Immature natural killer cell (primary cell): ENCODE measurements at regions not wholly inside any gene's neighbourhood (a gene's known extent, or its start where the extent isn't known, plus 50 kb on each side); places are given as distances from the start of the nearest gene placed in this dataset.
"Not testable (repeated sequence)": the region's sequence is repeated elsewhere in the genome, so short reads cannot be mapped to it uniquely, and the experiment has no call there.

ENCODE experiments used
- DNase-seq, 3 donors: peaks; one replicate each; pipeline ENCODE4 v3.0.0; 2022; ENCODE audit warnings: mixed read lengths in 1 of 3
- H3K27ac Mint-ChIP-seq, 6 donors: one replicate each; pipeline ENCODE4 v1.8.0; 2020; ENCODE audit warnings: mixed read lengths in 6 of 6, mild to moderate bottlenecking in 5 of 6, inconsistent platforms in 4 of 6, moderate library complexity in 3 of 6
- H3K27me3 Mint-ChIP-seq, 3 donors: one replicate each; pipeline ENCODE4 v1.8.0; 2020 to 2021; ENCODE audit warnings: low read depth in 3 of 3, mild to moderate bottlenecking in 3 of 3, mixed read lengths in 3 of 3, moderate library complexity in 3 of 3, inconsistent platforms in 1 of 3
- H3K36me3 Mint-ChIP-seq, 3 donors: one replicate each; pipeline ENCODE4 v1.8.0; 2020; ENCODE audit warnings: mixed read lengths in 3 of 3, inconsistent platforms in 2 of 3, mild to moderate bottlenecking in 2 of 3
- H3K4me1 Mint-ChIP-seq, 2 donors: one replicate each; pipeline ENCODE4 v1.8.0; 2020; ENCODE audit warnings: inconsistent platforms in 2 of 2, mild to moderate bottlenecking in 2 of 2, mixed read lengths in 2 of 2, moderate library complexity in 1 of 2
- H3K4me3 Mint-ChIP-seq, 5 donors: one replicate each; pipeline ENCODE4 v1.8.0; 2020; ENCODE audit warnings: mild to moderate bottlenecking in 5 of 5, mixed read lengths in 5 of 5, inconsistent platforms in 3 of 5, moderate library complexity in 3 of 5
- H3K9me3 Mint-ChIP-seq, 6 donors: one replicate each; pipeline ENCODE4 v1.8.0; 2020; ENCODE audit warnings: mild to moderate bottlenecking in 6 of 6, mixed read lengths in 6 of 6, inconsistent platforms in 4 of 6, moderate library complexity in 3 of 6

GRCh38 chr14:101628975-101629374 is 67.7 kb downstream of the DIO3 start:
- peaks cover 4 to 8% of the 10 kb centered on the region in 2 donors for H3K4me1 Mint-ChIP-seq
- H3K9me3 Mint-ChIP-seq, result no peaks in the 10 kb centered on the region
- peaks cover 1 to 6% (median 3%) of the 10 kb centered on the region in 3 donors for H3K27me3 Mint-ChIP-seq
- no peaks in the 10 kb centered on the region for H3K36me3 Mint-ChIP-seq
- H3K4me3 Mint-ChIP-seq, result no peak overlapping the region
- no peak for DNase-seq
- H3K27ac Mint-ChIP-seq, result no peak overlapping the region

- H3K36me3 Mint-ChIP-seq, result no peaks in the 10 kb centered on the region
- no peak for DNase-seq
- peaks cover 1 to 6% (median 3%) of the 10 kb centered on the region in 3 donors for H3K27me3 Mint-ChIP-seq
- H3K9me3 Mint-ChIP-seq, result no peaks in the 10 kb centered on the region
- H3K4me3 Mint-ChIP-seq, result no peak overlapping the region
- H3K27ac Mint-ChIP-seq, result no peak overlapping the region
- peaks cover 4 to 8% of the 10 kb centered on the region in 2 donors for H3K4me1 Mint-ChIP-seq
Observed at GRCh38 chr14:101630056-101630965, 69.0 kb downstream of the DIO3 start.

GRCh38 chr14:101631199-101631598 is 69.9 kb downstream of the DIO3 start:
- Mint-ChIP-seq H3K9me3 (no peaks in the 10 kb centered on the region), H3K36me3 (no peaks in the 10 kb centered on the region), H3K4me1 (peaks cover 4 to 8% of the 10 kb centered on the region in 2 donors), H3K27ac (no peak overlapping the region), H3K27me3 (peaks cover 1 to 4% (median 3%) of the 10 kb centered on the region in 3 donors), H3K4me3 (no peak overlapping the region)
- no peak for DNase-seq

GRCh38 chr14:101631970-101632369 is 70.7 kb downstream of the DIO3 start:
- not testable (repeated sequence) for H3K4me1 Mint-ChIP-seq, H3K9me3 Mint-ChIP-seq, H3K4me3 Mint-ChIP-seq, H3K27me3 Mint-ChIP-seq, H3K27ac Mint-ChIP-seq, DNase-seq, H3K36me3 Mint-ChIP-seq

- peaks cover 1 to 11% (median 4%) of the 10 kb centered on the region in 3 donors for H3K27me3 Mint-ChIP-seq
- H3K27ac Mint-ChIP-seq, result no peak overlapping the region
- H3K4me1 Mint-ChIP-seq, result peaks cover 4 to 8% of the 10 kb centered on the region in 2 donors
- H3K9me3 Mint-ChIP-seq, result peaks cover 0 to 2% (median 0%) of the 10 kb centered on the region in 6 donors
- H3K36me3 Mint-ChIP-seq, result peaks cover 0 to 3% (median 0%) of the 10 kb centered on the region in 3 donors
- no peak for DNase-seq
- H3K4me3 Mint-ChIP-seq, result no peak overlapping the region
Observed at GRCh38 chr14:101632520-101632919, 71.2 kb downstream of the DIO3 start.

- H3K4me3 Mint-ChIP-seq, result no peak overlapping the region
- DNase-seq, result no peak
- no peak overlapping the region for H3K27ac Mint-ChIP-seq
- peaks cover under 1 to 3% of the 10 kb centered on the region in 2 donors for H3K4me1 Mint-ChIP-seq
- H3K27me3 Mint-ChIP-seq, result peaks cover 1 to 11% (median 2%) of the 10 kb centered on the region in 3 donors
- peaks cover 0 to 2% (median 0%) of the 10 kb centered on the region in 6 donors for H3K9me3 Mint-ChIP-seq
- peaks cover 0 to 3% (median 0%) of the 10 kb centered on the region in 3 donors for H3K36me3 Mint-ChIP-seq
Observed at GRCh38 chr14:101633276-101633675, 72.0 kb downstream of the DIO3 start.

- no peak for DNase-seq
- no peak overlapping the region for H3K4me3 Mint-ChIP-seq
- H3K4me1 Mint-ChIP-seq, result no peaks in the 10 kb centered on the region
- no peak overlapping the region for H3K27ac Mint-ChIP-seq
- H3K9me3 Mint-ChIP-seq, result peaks cover 0 to 2% (median 0%) of the 10 kb centered on the region in 6 donors
- peaks cover 0 to 3% (median 0%) of the 10 kb centered on the region in 3 donors for H3K36me3 Mint-ChIP-seq
- peaks cover 1 to 11% (median 2%) of the 10 kb centered on the region in 3 donors for H3K27me3 Mint-ChIP-seq
Observed at GRCh38 chr14:101634202-101634849, 73.0 kb downstream of the DIO3 start.

- H3K36me3 Mint-ChIP-seq, result peaks cover 0 to 3% (median 0%) of the 10 kb centered on the region in 3 donors
- peaks cover 0 to 2% (median 0%) of the 10 kb centered on the region in 6 donors for H3K9me3 Mint-ChIP-seq
- no peak overlapping the region for H3K4me3 Mint-ChIP-seq
- DNase-seq, result no peak
- H3K27ac Mint-ChIP-seq, result no peak overlapping the region
- H3K27me3 Mint-ChIP-seq, result peaks cover 1 to 11% (median 2%) of the 10 kb centered on the region in 3 donors
- no peaks in the 10 kb centered on the region for H3K4me1 Mint-ChIP-seq
Observed at GRCh38 chr14:101634850-101635748, 73.8 kb downstream of the DIO3 start.

- H3K36me3 Mint-ChIP-seq, result peaks cover 0 to 3% (median 0%) of the 10 kb centered on the region in 3 donors
- H3K27ac Mint-ChIP-seq, result no peak overlapping the region
- no peak overlapping the region for H3K4me3 Mint-ChIP-seq
- no peaks in the 10 kb centered on the region for H3K4me1 Mint-ChIP-seq
- peaks cover 0 to 2% (median 0%) of the 10 kb centered on the region in 6 donors for H3K9me3 Mint-ChIP-seq
- peaks cover 2 to 11% (median 4%) of the 10 kb centered on the region in 3 donors for H3K27me3 Mint-ChIP-seq
- DNase-seq, result no peak
Observed at GRCh38 chr14:101635749-101636560, 74.7 kb downstream of the DIO3 start.

GRCh38 chr14:101639241-101639833 is 78.0 kb downstream of the DIO3 start:
- H3K9me3 Mint-ChIP-seq, result peaks cover 0 to 2% (median 0%) of the 10 kb centered on the region in 6 donors
- no peak overlapping the region for H3K4me3 Mint-ChIP-seq
- H3K36me3 Mint-ChIP-seq, result peaks cover 0 to 3% (median 0%) of the 10 kb centered on the region in 3 donors
- no peaks in the 10 kb centered on the region for H3K4me1 Mint-ChIP-seq
- H3K27ac Mint-ChIP-seq, result no peak overlapping the region
- H3K27me3 Mint-ChIP-seq, result peaks cover 6 to 14% (median 8%) of the 10 kb centered on the region in 3 donors
- DNase-seq, result no peak

GRCh38 chr14:101643651-101644050 is 82.4 kb downstream of the DIO3 start:
- no peak overlapping the region for H3K27ac Mint-ChIP-seq
- peaks cover 0 to 4% (median under 1%) of the 10 kb centered on the region in 6 donors for H3K9me3 Mint-ChIP-seq
- peaks cover 0 to 4% (median 0%) of the 10 kb centered on the region in 3 donors for H3K36me3 Mint-ChIP-seq
- H3K27me3 Mint-ChIP-seq, result peaks cover 4 to 8% (median 7%) of the 10 kb centered on the region in 3 donors
- no peak overlapping the region for H3K4me3 Mint-ChIP-seq
- no peak for DNase-seq
- H3K4me1 Mint-ChIP-seq, result no peaks in the 10 kb centered on the region

GRCh38 chr14:101654051-101654450 is 92.8 kb downstream of the DIO3 start:
- H3K9me3 Mint-ChIP-seq, result peaks cover 0 to 6% (median 0%) of the 10 kb centered on the region in 6 donors
- peaks cover 0 to 4% (median 0%) of the 10 kb centered on the region in 3 donors for H3K36me3 Mint-ChIP-seq
- no peaks in the 10 kb centered on the region for H3K4me1 Mint-ChIP-seq
- no peak overlapping the region for H3K4me3 Mint-ChIP-seq
- DNase-seq, result no peak
- H3K27me3 Mint-ChIP-seq, result peaks cover 0 to 13% (median 10%) of the 10 kb centered on the region in 3 donors
- H3K27ac Mint-ChIP-seq, result no peak overlapping the region
